Cardiac muscle cell (in vitro differentiated cells and primary cell): ENCODE measurements at regions not wholly inside any gene's neighbourhood (a gene's known extent, or its start where the extent isn't known, plus 50 kb on each side); places are given as distances from the start of the nearest gene placed in this dataset.

Source experiments
- DNase-seq, 2 donors: peaks; one replicate each; pipeline versions ENCODE4 v3.0.0 to v3.0.0-alpha.2; 2010 to 2017; ENCODE audit warnings: low read depth in 1 of 2, low spot score in 1 of 2
- H3K27ac ChIP-seq: fragments of 200-600 bp; sonication (generic); 2 replicates; pipeline ENCODE4 v1.5.1; 2016
- H3K27me3 ChIP-seq: fragments of 200-600 bp; sonication (generic); 2 replicates; pipeline ENCODE4 v1.6.0; 2016; ENCODE audit warnings: control low read depth
- H3K36me3 ChIP-seq: fragments of 200-600 bp; sonication (generic); 2 replicates; pipeline ENCODE4 v1.5.1; 2016; ENCODE audit warnings: control low read depth
- H3K4me1 ChIP-seq: fragments of 200-600 bp; sonication (generic); 2 replicates; pipeline ENCODE4 v1.8.1; 2017; ENCODE audit warnings: low read depth, mild to moderate bottlenecking, mixed run types
- H3K4me3 ChIP-seq: fragments of 200-600 bp; sonication (generic); 2 replicates; pipeline ENCODE4 v1.5.1; 2016; ENCODE audit warnings: mild to moderate bottlenecking
- H3K9me3 ChIP-seq: fragments of 200-600 bp; sonication (generic); 2 replicates; pipeline ENCODE4 v1.5.1; 2017; ENCODE audit warnings: low read depth, mild to moderate bottlenecking, control low read depth
- TF ChIP-seq, protein P1 (sequence below): IDR thresholded peaks from 2 replicates; pipeline ENCODE4 v1.5.1; 2012; ENCODE audit warnings: low read depth, mild to moderate bottlenecking, low read length

- peak in 1 of 2 donors; percentile 60 for DNase-seq
- TF ChIP-seq, protein P1, sequence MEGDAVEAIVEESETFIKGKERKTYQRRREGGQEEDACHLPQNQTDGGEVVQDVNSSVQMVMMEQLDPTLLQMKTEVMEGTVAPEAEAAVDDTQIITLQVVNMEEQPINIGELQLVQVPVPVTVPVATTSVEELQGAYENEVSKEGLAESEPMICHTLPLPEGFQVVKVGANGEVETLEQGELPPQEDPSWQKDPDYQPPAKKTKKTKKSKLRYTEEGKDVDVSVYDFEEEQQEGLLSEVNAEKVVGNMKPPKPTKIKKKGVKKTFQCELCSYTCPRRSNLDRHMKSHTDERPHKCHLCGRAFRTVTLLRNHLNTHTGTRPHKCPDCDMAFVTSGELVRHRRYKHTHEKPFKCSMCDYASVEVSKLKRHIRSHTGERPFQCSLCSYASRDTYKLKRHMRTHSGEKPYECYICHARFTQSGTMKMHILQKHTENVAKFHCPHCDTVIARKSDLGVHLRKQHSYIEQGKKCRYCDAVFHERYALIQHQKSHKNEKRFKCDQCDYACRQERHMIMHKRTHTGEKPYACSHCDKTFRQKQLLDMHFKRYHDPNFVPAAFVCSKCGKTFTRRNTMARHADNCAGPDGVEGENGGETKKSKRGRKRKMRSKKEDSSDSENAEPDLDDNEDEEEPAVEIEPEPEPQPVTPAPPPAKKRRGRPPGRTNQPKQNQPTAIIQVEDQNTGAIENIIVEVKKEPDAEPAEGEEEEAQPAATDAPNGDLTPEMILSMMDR = no peak
- Histone ChIP-seq H3K36me3 (no peaks in the 10 kb centered on the region), H3K9me3 (no peaks in the 10 kb centered on the region), H3K27ac (no peak overlapping the region), H3K27me3 (no peaks in the 10 kb centered on the region), H3K4me1 (peaks cover 15% of the 10 kb centered on the region), H3K4me3 (no peak overlapping the region)
Observed at GRCh38 chr1:100622966-100623762, 85.2 kb downstream of the GPR88 start.

DNA sequence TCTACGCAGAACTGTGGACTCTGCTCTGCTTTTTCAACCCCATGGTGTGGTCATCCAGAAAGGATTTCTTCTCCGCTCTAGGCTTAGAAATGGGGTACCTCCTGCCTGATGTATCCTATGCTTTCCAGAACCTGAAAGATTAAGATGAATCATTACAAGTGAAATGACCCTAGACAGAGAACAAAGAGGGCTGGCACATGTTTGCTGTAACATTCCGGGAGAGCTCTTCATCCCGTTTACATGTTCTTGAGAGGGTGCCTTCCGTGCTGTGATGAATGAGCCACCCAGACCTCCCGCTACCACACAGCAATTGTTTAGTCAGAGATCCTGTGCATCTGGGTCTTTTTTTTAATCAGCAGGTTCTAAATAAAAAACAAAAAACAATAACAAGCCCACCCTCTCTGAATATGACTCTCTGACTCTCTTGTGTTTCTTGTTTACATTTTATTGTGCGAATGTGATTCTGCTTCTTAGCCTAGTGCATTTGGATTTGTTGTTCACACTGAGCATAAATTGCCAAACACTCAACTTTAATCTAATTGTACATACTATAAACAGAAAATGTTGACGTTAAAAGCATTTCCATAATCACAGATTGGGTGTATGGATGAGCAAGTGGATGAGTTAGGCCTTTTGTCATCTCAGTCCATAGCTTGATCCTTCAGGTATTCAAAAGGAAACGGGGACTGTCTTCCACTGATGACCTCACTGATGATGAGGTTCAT is 87.1 kb downstream of the GPR88 start:
- Histone ChIP-seq H3K4me1 (peaks cover 12% of the 10 kb centered on the region), H3K27ac (no peak overlapping the region), H3K4me3 (no peak overlapping the region), H3K9me3 (no peaks in the 10 kb centered on the region), H3K36me3 (no peaks in the 10 kb centered on the region), H3K27me3 (no peaks in the 10 kb centered on the region)
- DNase-seq = no peak
- TF ChIP-seq, protein P1 = no peak

- Histone ChIP-seq H3K4me1 (peaks cover 10% of the 10 kb centered on the region), H3K36me3 (no peaks in the 10 kb centered on the region), H3K4me3 (no peak overlapping the region), H3K27ac (no peak overlapping the region), H3K27me3 (no peaks in the 10 kb centered on the region), H3K9me3 (no peaks in the 10 kb centered on the region)
- TF ChIP-seq, protein P1 = no peak
- no peak for DNase-seq
Observed at GRCh38 chr1:100626397-100626796, 88.5 kb downstream of the GPR88 start.

GRCh38 chr1:100627054-100627716 is 89.2 kb downstream of the GPR88 start:
- Histone ChIP-seq H3K9me3 (no peaks in the 10 kb centered on the region), H3K27me3 (no peaks in the 10 kb centered on the region), H3K4me3 (no peak overlapping the region), H3K36me3 (no peaks in the 10 kb centered on the region), H3K27ac (no peak overlapping the region), H3K4me1 (peaks cover 2% of the 10 kb centered on the region)
- TF ChIP-seq, protein P1 = no peak
- DNase-seq = peak in 1 of 2 donors; percentile 85

DNA sequence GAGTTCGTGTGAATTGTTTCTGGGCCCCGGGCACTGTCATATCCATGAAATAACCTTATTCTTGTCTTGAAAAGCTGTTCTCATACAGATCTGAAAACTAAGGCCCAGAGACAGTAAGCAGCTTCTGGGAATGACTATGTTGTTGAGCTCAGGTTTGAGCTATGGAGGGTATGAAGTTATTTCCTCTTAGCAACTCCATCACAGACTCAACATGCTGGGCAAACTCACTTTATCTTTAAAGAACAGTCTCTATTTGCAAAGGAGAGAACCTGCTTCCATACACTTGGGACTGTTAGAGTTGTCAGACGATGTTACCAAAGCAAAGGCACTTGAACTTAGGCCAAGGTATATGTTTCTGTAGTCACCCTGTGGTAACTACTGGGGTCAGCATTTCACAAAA is 90.0 kb downstream of the GPR88 start:
- no peak for DNase-seq
- H3K4me3 ChIP-seq = no peak overlapping the region
- no peaks in the 10 kb centered on the region for H3K9me3 ChIP-seq
- no peaks in the 10 kb centered on the region for H3K4me1 ChIP-seq
- no peaks in the 10 kb centered on the region for H3K27me3 ChIP-seq
- TF ChIP-seq, protein P1 = no peak
- no peaks in the 10 kb centered on the region for H3K36me3 ChIP-seq
- no peak overlapping the region for H3K27ac ChIP-seq
